BJ (cell line): ENCODE measurements at regions not wholly inside any gene's neighbourhood (a gene's known extent, or its start where the extent isn't known, plus 50 kb on each side); places are given as distances from the start of the nearest gene placed in this dataset.
"Not testable (repeated sequence)": the region's sequence is repeated elsewhere in the genome, so short reads cannot be mapped to it uniquely, and the experiment has no call there.

ENCODE experiments used
- CTCF ChIA-PET: fragments of 350-600 bp; formaldehyde crosslinking; extraction: SDS; loops from one replicate; lab custom pipeline; 2021; ENCODE audit warnings: antibody characterized with exemption, inconsistent platforms; lab: Yijun Ruan, JAX
- POLR2A ChIA-PET: fragments of 300-600 bp; sonication (Branson Sonifier 250); formaldehyde crosslinking; extraction: SDS; loops from one replicate; lab custom pipeline; 2021; ENCODE audit warnings: antibody characterized with exemption; lab: Charles Lee
- DNase-seq: peaks from one replicate; pipeline ENCODE4 v3.0.0-alpha.2; 2011; ENCODE audit warnings: low read depth
- H3K27me3 ChIP-seq: 2 replicates; pipeline ENCODE4 v1.6.0; 2011; ENCODE audit warnings: low read length; ENCODE audit not compliant: control insufficient read depth, insufficient read depth
- H3K36me3 ChIP-seq: 2 replicates; pipeline ENCODE4 v1.5.1; 2011; ENCODE audit warnings: low read length; ENCODE audit not compliant: control insufficient read depth, insufficient read depth
- H3K4me3 ChIP-seq: 2 replicates; pipeline ENCODE4 v1.5.1; 2011; ENCODE audit warnings: low read depth, mild to moderate bottlenecking, control low read depth, low read length
- CTCF ChIP-seq: IDR thresholded peaks from 2 replicates; pipeline ENCODE4 v1.5.1; 2011; ENCODE audit warnings: low read depth, mild to moderate bottlenecking, control low read depth, inconsistent platforms, low read length, moderate library complexity; ENCODE audit not compliant: insufficient read depth

GRCh38 chr15:70593795-70594194 is 169.6 kb downstream of the UACA start:
- ChIA-PET POLR2A (no interaction called here), CTCF (interaction anchor here (0.6 to 0.7 kb wide), 2 partner anchors 9 to 24 kb away, joined by 3 to 4 read pairs; no protein-coding TSS in a partner anchor)

GRCh38 chr15:70589728-70590127 is 173.6 kb downstream of the UACA start:
- Histone ChIP-seq H3K4me3 (no peak overlapping the region), H3K27me3 (no peaks in the 10 kb centered on the region), H3K36me3 (no peaks in the 10 kb centered on the region)
- ChIA-PET POLR2A (no interaction called here), CTCF (no interaction called here)
- no peak for TF ChIP-seq CTCF
- no peak for DNase-seq

More at GRCh38 chr15:70593795-70594194, 169.6 kb downstream of the UACA start:
- no peak for TF ChIP-seq CTCF
- no peak overlapping the region for H3K4me3 ChIP-seq
- DNase-seq: no peak
- no peaks in the 10 kb centered on the region for H3K36me3 ChIP-seq
- no peaks in the 10 kb centered on the region for H3K27me3 ChIP-seq

GRCh38 chr15:70589221-70589620 is 174.1 kb downstream of the UACA start:
- TF ChIP-seq CTCF: no peak
- DNase-seq: peak; percentile 81
- no peaks in the 10 kb centered on the region for H3K36me3 ChIP-seq
- no peaks in the 10 kb centered on the region for H3K27me3 ChIP-seq
- POLR2A ChIA-PET: no interaction called here
- no peak overlapping the region for H3K4me3 ChIP-seq
- CTCF ChIA-PET: no interaction called here

- ChIA-PET CTCF (no interaction called here), POLR2A (no interaction called here)
- Histone ChIP-seq H3K27me3 (no peaks in the 10 kb centered on the region), H3K36me3 (no peaks in the 10 kb centered on the region), H3K4me3 (no peak overlapping the region)
- DNase-seq: no peak
- TF ChIP-seq CTCF: no peak
Measured at GRCh38 chr15:70588613-70589012, 174.7 kb downstream of the UACA start.

- CTCF ChIA-PET: no interaction called here
- no peaks in the 10 kb centered on the region for H3K27me3 ChIP-seq
- DNase-seq: no peak
- no peak overlapping the region for H3K4me3 ChIP-seq
- no peaks in the 10 kb centered on the region for H3K36me3 ChIP-seq
- no peak for TF ChIP-seq CTCF
- POLR2A ChIA-PET: no interaction called here
Measured at GRCh38 chr15:70587896-70588567, 175.3 kb downstream of the UACA start.

- DNase-seq, H3K27me3 ChIP-seq, H3K4me3 ChIP-seq, POLR2A ChIA-PET, H3K36me3 ChIP-seq: not testable (repeated sequence)
- CTCF ChIA-PET: interaction anchor here (0.6 kb wide), 1 partner anchor 646 kb away, joined by 3 read pairs; no protein-coding TSS in a partner anchor
Measured at GRCh38 chr15:70587012-70587634, 176.2 kb downstream of the UACA start.
